MM.1S (cell line): ENCODE measurements at regions not wholly inside any gene's neighbourhood (a gene's known extent, or its start where the extent isn't known, plus 50 kb on each side); places are given as distances from the start of the nearest gene placed in this dataset.

Experiments used
- DNase-seq: peaks from one replicate; pipeline ENCODE4 v3.0.0-alpha.2; 2015
- H2AFZ ChIP-seq: fragments of 300-600 bp; sonication (generic); 2 replicates; pipeline ENCODE4 v1.6.0; 2016; ENCODE audit warnings: antibody characterized with exemption, low read length
- H3F3A ChIP-seq: fragments of 300-600 bp; sonication (generic); 2 replicates; pipeline ENCODE4 v1.6.1; 2016; ENCODE audit warnings: mild to moderate bottlenecking, antibody characterized with exemption, low read length, moderate library complexity, mixed read lengths; ENCODE audit not compliant: insufficient read depth
- H3K27ac ChIP-seq: fragments of 300-600 bp; sonication (generic); 2 replicates; pipeline ENCODE4 v1.5.1; 2016; ENCODE audit warnings: mild to moderate bottlenecking, low read length
- H3K27me3 ChIP-seq: fragments of 300-600 bp; sonication (generic); replicated peaks from 2 replicates; pipeline ENCODE4 v1.6.0; 2016; ENCODE audit warnings: low read length; ENCODE audit not compliant: insufficient read depth
- H3K36me3 ChIP-seq: fragments of 300-600 bp; sonication (generic); replicated peaks from 2 replicates; pipeline ENCODE4 v1.6.1; 2016; ENCODE audit warnings: mild to moderate bottlenecking, low read length, mixed read lengths; ENCODE audit not compliant: insufficient read depth
- H3K4me1 ChIP-seq: fragments of 300-600 bp; sonication (generic); 2 replicates; pipeline ENCODE4 v1.6.1; 2016; ENCODE audit warnings: low read length, mixed read lengths
- H3K4me2 ChIP-seq: fragments of 300-600 bp; sonication (generic); 2 replicates; pipeline ENCODE4 v1.6.0; 2016; ENCODE audit warnings: low read depth, low read length
- H3K4me3 ChIP-seq: fragments of 300-600 bp; sonication (generic); 2 replicates; pipeline ENCODE4 v1.5.1; 2016; ENCODE audit warnings: low read length, mixed read lengths
- H3K79me2 ChIP-seq: fragments of 300-600 bp; sonication (generic); 2 replicates; pipeline ENCODE4 v1.6.1; 2016; ENCODE audit warnings: mixed run types, low read length, mixed read lengths
- H3K9ac ChIP-seq: fragments of 300-600 bp; sonication (generic); 2 replicates; pipeline ENCODE4 v1.6.1; 2016; ENCODE audit warnings: low read length, mixed read lengths
- H3K9me2 ChIP-seq: fragments of 300-600 bp; sonication (generic); replicated peaks from 2 replicates; pipeline ENCODE4 v1.6.1; 2016; ENCODE audit warnings: mild to moderate bottlenecking, low read length, mixed read lengths; ENCODE audit not compliant: insufficient read depth
- H3K9me3 ChIP-seq: fragments of 300-600 bp; sonication (generic); replicated peaks from 2 replicates; pipeline ENCODE4 v1.6.1; 2016; ENCODE audit warnings: mild to moderate bottlenecking, low read length, mixed read lengths; ENCODE audit not compliant: insufficient read depth
- H4K20me1 ChIP-seq: fragments of 300-600 bp; sonication (generic); 2 replicates; pipeline ENCODE4 v1.6.1; 2016; ENCODE audit warnings: mild to moderate bottlenecking, low read length, moderate library complexity, mixed read lengths; ENCODE audit not compliant: insufficient read depth
- EZH2 ChIP-seq: fragments of 300-600 bp; sonication (generic); optimal IDR thresholded peaks from 2 replicates; pipeline ENCODE3; 2017; ENCODE audit warnings: low read depth, mild to moderate bottlenecking, antibody characterized with exemption, low read length, mixed read lengths
- EZH2phosphoT487 ChIP-seq: fragments of 300-600 bp; sonication (generic); IDR thresholded peaks from 2 replicates; pipeline ENCODE4 v1.6.1; 2018; ENCODE audit warnings: antibody characterized with exemption, low read length
- TF ChIP-seq, protein P1 (sequence below): fragments of 300-600 bp; sonication (generic); IDR thresholded peaks from 2 replicates; pipeline ENCODE4 v1.5.1; 2016; ENCODE audit warnings: antibody characterized with exemption, low read length, mixed read lengths

DNA sequence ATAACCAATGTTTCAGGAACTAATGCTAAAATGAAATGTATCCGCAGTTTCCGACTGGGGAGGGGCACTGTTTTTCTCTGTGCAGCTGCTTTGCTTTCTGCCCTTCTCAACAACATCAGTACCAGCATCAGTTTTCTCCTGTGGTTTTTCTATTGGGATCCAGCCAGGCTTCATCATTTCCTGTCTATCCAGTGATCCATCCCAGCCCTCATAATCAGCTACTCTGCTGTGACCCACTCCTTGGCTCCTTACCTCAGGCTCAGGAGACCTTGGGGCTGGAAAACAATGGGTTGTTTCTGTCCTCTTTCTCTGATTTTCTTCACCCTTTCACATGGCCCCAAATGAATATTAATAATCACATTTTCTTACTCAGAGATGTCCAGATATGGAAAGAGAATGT lies 222.2 kb upstream of the DKK2 start:
- DNase-seq, result no peak
- H3K27ac ChIP-seq, result no peak overlapping the region
- H3K4me1 ChIP-seq, result no peaks in the 10 kb centered on the region
- H3K79me2 ChIP-seq, result no peaks in the 10 kb centered on the region
- no peak overlapping the region for H3K4me3 ChIP-seq
- no peaks in the 10 kb centered on the region for H3K9me3 ChIP-seq
- no peak overlapping the region for H3K4me2 ChIP-seq
- H3K9me2 ChIP-seq, result no peaks in the 10 kb centered on the region
- H3K27me3 ChIP-seq, result no peaks in the 10 kb centered on the region
- H3F3A ChIP-seq, result no peaks in the 10 kb centered on the region
- TF ChIP-seq, protein P1, sequence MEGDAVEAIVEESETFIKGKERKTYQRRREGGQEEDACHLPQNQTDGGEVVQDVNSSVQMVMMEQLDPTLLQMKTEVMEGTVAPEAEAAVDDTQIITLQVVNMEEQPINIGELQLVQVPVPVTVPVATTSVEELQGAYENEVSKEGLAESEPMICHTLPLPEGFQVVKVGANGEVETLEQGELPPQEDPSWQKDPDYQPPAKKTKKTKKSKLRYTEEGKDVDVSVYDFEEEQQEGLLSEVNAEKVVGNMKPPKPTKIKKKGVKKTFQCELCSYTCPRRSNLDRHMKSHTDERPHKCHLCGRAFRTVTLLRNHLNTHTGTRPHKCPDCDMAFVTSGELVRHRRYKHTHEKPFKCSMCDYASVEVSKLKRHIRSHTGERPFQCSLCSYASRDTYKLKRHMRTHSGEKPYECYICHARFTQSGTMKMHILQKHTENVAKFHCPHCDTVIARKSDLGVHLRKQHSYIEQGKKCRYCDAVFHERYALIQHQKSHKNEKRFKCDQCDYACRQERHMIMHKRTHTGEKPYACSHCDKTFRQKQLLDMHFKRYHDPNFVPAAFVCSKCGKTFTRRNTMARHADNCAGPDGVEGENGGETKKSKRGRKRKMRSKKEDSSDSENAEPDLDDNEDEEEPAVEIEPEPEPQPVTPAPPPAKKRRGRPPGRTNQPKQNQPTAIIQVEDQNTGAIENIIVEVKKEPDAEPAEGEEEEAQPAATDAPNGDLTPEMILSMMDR, result no peak
- TF ChIP-seq EZH2phosphoT487 (no peak), EZH2 (no peak)
- no peaks in the 10 kb centered on the region for H3K36me3 ChIP-seq
- no peak overlapping the region for H3K9ac ChIP-seq
- H4K20me1 ChIP-seq, result no peaks in the 10 kb centered on the region
- H2AFZ ChIP-seq, result no peak overlapping the region

GRCh38 chr4:107255596-107255995 lies 219.5 kb upstream of the DKK2 start:
- Histone ChIP-seq H4K20me1 (no peaks in the 10 kb centered on the region), H3K27ac (no peak overlapping the region), H3K4me3 (no peak overlapping the region), H3F3A (no peaks in the 10 kb centered on the region), H3K9me3 (no peaks in the 10 kb centered on the region), H3K79me2 (no peaks in the 10 kb centered on the region), H3K9ac (no peak overlapping the region), H3K4me2 (no peak overlapping the region), H2AFZ (no peak overlapping the region), H3K4me1 (no peaks in the 10 kb centered on the region), H3K36me3 (no peaks in the 10 kb centered on the region), H3K27me3 (no peaks in the 10 kb centered on the region), H3K9me2 (no peaks in the 10 kb centered on the region)
- no peak for DNase-seq
- TF ChIP-seq EZH2phosphoT487 (no peak), EZH2 (no peak)
- TF ChIP-seq, protein P1, result no peak

DNA sequence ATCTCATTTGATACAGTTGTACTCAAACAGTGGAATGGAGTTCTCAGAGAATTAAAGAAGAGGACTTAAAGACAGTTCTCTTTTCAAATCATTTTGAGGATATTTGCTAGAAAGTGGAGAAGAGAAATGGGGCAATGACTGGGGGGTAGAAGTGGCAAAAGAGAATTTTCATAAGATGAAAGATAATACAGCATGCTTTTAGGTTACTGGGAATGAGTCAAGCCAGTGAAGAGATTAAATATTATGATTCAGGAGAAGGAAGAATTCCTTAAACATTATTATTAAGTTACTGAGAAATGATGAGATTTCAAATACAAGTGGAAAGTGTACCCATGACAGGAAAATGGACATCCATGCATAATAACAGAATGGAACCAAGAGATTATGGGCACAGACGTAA lies 219.0 kb upstream of the DKK2 start:
- no peaks in the 10 kb centered on the region for H3K4me1 ChIP-seq
- H2AFZ ChIP-seq, result no peak overlapping the region
- H3K36me3 ChIP-seq, result no peaks in the 10 kb centered on the region
- no peaks in the 10 kb centered on the region for H3F3A ChIP-seq
- H3K9me2 ChIP-seq, result no peaks in the 10 kb centered on the region
- no peak for DNase-seq
- no peak overlapping the region for H3K4me2 ChIP-seq
- H3K79me2 ChIP-seq, result no peaks in the 10 kb centered on the region
- H3K4me3 ChIP-seq, result no peak overlapping the region
- H3K27me3 ChIP-seq, result no peaks in the 10 kb centered on the region
- no peak overlapping the region for H3K27ac ChIP-seq
- no peaks in the 10 kb centered on the region for H3K9me3 ChIP-seq
- no peaks in the 10 kb centered on the region for H4K20me1 ChIP-seq
- TF ChIP-seq EZH2phosphoT487 (no peak), EZH2 (no peak)
- TF ChIP-seq, protein P1, result no peak
- no peak overlapping the region for H3K9ac ChIP-seq
